ENCODE measurements at regions not wholly inside any gene's neighbourhood (a gene's known extent, or its start where the extent isn't known, plus 50 kb on each side); places are given as distances from the start of the nearest gene placed in this dataset.

- TF ChIP-seq ZNF114 (CRISPR knock-in tag; IDR thresholded peaks at IDR 0.05) (no peak), JUNB (IDR thresholded peaks at IDR 0.05; ENCODE audit: unreplicated experiment) (no peak), ETS1 (IDR thresholded peaks at IDR 0.05) (no peak), ZNF462 (CRISPR knock-in tag; IDR thresholded peaks at IDR 0.05) (no peak), STAT1 (IDR thresholded peaks at IDR 0.05; ENCODE audit: unreplicated experiment) (no peak), NANOG (IDR thresholded peaks at IDR 0.05; ENCODE audit: borderline replicate concordance) (no peak), REST (IDR thresholded peaks at IDR 0.05; ENCODE audit: unreplicated experiment) (no peak), EZH2 (IDR thresholded peaks at IDR 0.05; ENCODE audit: low read depth, unreplicated experiment) (no peak), CTCF (conservative IDR thresholded peaks at IDR 0.05; ENCODE audit: low read depth in 2 of 2) (no peak), ZNF331 (CRISPR knock-in tag; IDR thresholded peaks at IDR 0.05; ENCODE audit: low read depth) (no peak), CREB1 (CRISPR knock-in tag; IDR thresholded peaks at IDR 0.05; ENCODE audit: low read depth) (no peak), EZH2phosphoT487 (IDR thresholded peaks at IDR 0.05; ENCODE audit: unreplicated experiment) (no peak), POLR2AphosphoS5 (IDR thresholded peaks at IDR 0.05; ENCODE audit: low read depth) (no peak)
- ATAC-seq (no peak), DNase-seq (ENCODE audit: low spot score) (no peak)
- Mint-ChIP-seq H3K4me1 (peaks cover 3% of the 10 kb centered on the region; the same call in 2 of the 3 replicates), H3K9me3 (no peaks in the 10 kb centered on the region; the same call in 2 of the 3 replicates), H3K27ac (no peak overlapping the region), H3K36me3 (ENCODE audit: low read depth) (no peaks in the 10 kb centered on the region), H3K27me3 (ENCODE audit: insufficient read depth, low read depth, poor library complexity) (peaks cover 6% of the 10 kb centered on the region), H3K4me3 (no peak overlapping the region)
- no peaks in the 10 kb centered on the region for H3F3A ChIP-seq (replicated peaks; ENCODE audit: low read depth)
- no peak overlapping the region for H3K27ac ChIP-seq (ENCODE audit: low read depth)
- H3K27me3 ChIP-seq (ENCODE audit: insufficient read depth): no peaks in the 10 kb centered on the region
- H3K4me3 ChIP-seq: no peak overlapping the region
- H3K36me3 ChIP-seq (ENCODE audit: insufficient read depth): no peaks in the 10 kb centered on the region
- H3K9me2 ChIP-seq (ENCODE audit: insufficient read depth): peaks cover 8% of the 10 kb centered on the region; the same call in 1 of the 2 replicates
- H4K20me1 ChIP-seq (replicated peaks; ENCODE audit: insufficient read depth): no peaks in the 10 kb centered on the region
- no peak overlapping the region for H2AFZ ChIP-seq
- H3K79me2 ChIP-seq (replicated peaks; ENCODE audit: insufficient read depth): no peaks in the 10 kb centered on the region
- H3K4me2 ChIP-seq: no peak overlapping the region
- H3K4me1 ChIP-seq (ENCODE audit: insufficient read depth): no peaks in the 10 kb centered on the region
Measured at GRCh38 chr10:2547606-2548005, 519.7 kb upstream of the PFKP start.
